Inflammatory macrophage (primary cell): ENCODE measurements at regions not wholly inside any gene's neighbourhood (a gene's known extent, or its start where the extent isn't known, plus 50 kb on each side); places are given as distances from the start of the nearest gene placed in this dataset.

Source experiments
- DNase-seq, 2 donors: peaks; one replicate each; pipeline ENCODE4 v3.0.0-alpha.2; 2020 to 2022

DNA sequence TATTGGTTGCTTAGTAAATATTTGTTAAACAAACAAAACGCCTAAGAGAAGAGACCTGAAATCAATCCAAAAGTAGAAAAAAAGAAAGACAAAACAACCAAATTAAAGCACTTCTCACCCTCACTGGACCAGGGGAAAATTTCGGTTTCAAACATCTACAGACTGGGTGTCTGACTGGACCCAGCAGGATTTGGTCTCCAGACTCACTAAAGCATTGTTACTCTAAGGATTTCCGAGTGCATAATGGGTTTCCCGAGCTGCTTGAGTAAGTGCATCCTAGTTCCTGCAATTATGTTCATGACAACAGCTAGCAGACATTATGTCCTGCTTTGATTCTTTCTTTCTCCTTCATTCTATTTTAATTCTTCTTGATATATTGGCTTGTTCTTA lies 51.8 kb upstream of the FAM3C start:
- no peak for DNase-seq

DNA sequence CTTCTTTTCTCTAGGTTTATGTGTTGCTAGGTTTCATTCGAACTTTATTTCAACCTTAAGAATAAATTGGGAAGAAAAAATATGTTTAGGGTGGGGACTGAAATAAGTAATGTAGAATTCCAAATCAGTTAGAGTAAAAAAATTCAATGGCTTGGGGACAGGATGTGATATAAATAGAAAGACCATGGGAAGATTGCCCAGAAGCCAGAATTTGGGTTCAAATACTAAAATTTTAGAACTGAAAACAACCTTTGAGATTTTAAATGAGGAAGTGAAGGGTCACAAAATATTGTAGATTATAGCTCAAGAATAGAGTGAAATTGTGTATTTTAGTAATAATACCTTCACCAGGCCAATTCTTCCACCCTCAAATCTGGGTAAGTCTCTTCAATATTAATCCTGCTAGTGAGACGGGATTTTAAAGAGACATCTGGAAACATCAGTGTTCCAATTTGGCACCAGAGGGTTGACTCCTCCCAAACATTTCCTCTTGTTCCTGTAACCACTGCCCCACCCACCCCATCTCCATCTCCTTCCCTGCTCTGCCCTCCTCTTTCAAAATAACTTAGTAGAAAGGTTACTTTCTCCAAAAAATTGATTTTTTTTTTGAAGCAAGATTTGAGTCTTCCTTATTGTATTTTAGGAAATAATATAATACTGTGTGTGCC lies 51.3 kb upstream of the FAM3C start:
- DNase-seq, result no peak

DNA sequence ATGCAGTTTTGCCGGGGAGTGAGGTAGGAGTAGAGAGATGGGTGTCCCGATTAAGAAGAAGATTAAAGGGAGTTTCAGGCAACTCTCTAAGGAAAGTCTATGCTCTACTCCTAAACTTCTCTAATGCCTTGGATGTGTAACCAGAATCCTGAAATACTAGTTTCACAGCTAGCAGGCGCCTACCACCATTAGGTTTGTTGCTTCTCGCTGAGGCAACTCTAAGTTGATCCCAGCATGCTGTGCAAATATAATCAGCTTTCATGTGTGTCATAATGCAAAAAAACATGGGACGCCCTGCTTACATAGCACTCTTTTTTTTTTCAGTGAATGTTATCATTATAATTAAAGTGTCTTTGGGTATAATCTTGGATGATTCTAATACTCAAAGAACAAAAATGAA lies 50.4 kb upstream of the FAM3C start:
- no peak for DNase-seq
